Aorta (tissue), 5 donors: ENCODE measurements at regions not wholly inside any gene's neighbourhood (a gene's known extent, or its start where the extent isn't known, plus 50 kb on each side); places are given as distances from the start of the nearest gene placed in this dataset.

Experiments used
- ATAC-seq: fragments of 200-7000 bp; cut with Tn5 transposase; one replicate; pipeline ENCODE4 v1.9.1; 2022; ENCODE audit warnings: moderate library complexity; ENCODE audit not compliant: low FRiP score
- DNase-seq, 2 donors: peaks; one replicate each; pipeline ENCODE4 v3.0.0-alpha.2; 2020
- H3K27ac ChIP-seq, 2 donors: one replicate each; pipeline ENCODE4 v1.5.1; 2013; ENCODE audit warnings: low read length in 2 of 2, mild to moderate bottlenecking in 2 of 2, moderate library complexity in 2 of 2, control low read depth in 1 of 2, inconsistent platforms in 1 of 2, low read depth in 1 of 2
- H3K27me3 ChIP-seq, 2 donors: one replicate each; pipeline ENCODE4 v1.6.1; 2013; ENCODE audit warnings: control low read depth in 1 of 2, low read length in 1 of 2, mild to moderate bottlenecking in 1 of 2, moderate library complexity in 1 of 2; ENCODE audit not compliant: insufficient read depth in 2 of 2, control insufficient read depth in 1 of 2
- H3K36me3 ChIP-seq, 2 donors: one replicate each; pipeline ENCODE4 v1.6.1; 2013; ENCODE audit warnings: control low read depth in 1 of 2, low read length in 1 of 2, mild to moderate bottlenecking in 1 of 2; ENCODE audit not compliant: insufficient read depth in 2 of 2, control insufficient read depth in 1 of 2
- H3K4me1 ChIP-seq, 2 donors: one replicate each; pipeline ENCODE4 v1.6.1; 2013; ENCODE audit warnings: low read length in 2 of 2, control low read depth in 1 of 2, mild to moderate bottlenecking in 1 of 2, moderate library complexity in 1 of 2; ENCODE audit not compliant: insufficient read depth in 2 of 2, control insufficient read depth in 1 of 2
- H3K4me3 ChIP-seq, 2 donors: one replicate each; pipeline ENCODE4 v1.5.1; 2013; ENCODE audit warnings: low read length in 2 of 2, control low read depth in 1 of 2, mild to moderate bottlenecking in 1 of 2
- H3K9me3 ChIP-seq: one replicate; pipeline ENCODE4 v1.6.1; 2013; ENCODE audit warnings: mild to moderate bottlenecking, low read length; ENCODE audit not compliant: control insufficient read depth
- WGBS, 2 donors: extraction: QIAGEN DNeasy Blood & Tissue Kit; methylation state at CpG; one replicate each; pipeline ENCODE4 v1.1.7; 2013; 5-methylcytosine and 5-hydroxymethylcytosine counted together
- intact Hi-C, 2 donors: fragments of 100-400 bp; cut with DNase I; formaldehyde crosslinking; loops; one replicate each; pipeline versions ENCODE4 v1.14.2 to v1.15.0; 2022
- donor health status: healthy with polysubstance abuse.
- donor health status: Bipolar disorder and iron deficiency.
- donor health status: DM: no; HTN: no; CAD: no.
- donor health status: DM: no; HTN: no; CAD: no.
- donor health status: DM: yes; HTN: yes; CAD: no.

DNA sequence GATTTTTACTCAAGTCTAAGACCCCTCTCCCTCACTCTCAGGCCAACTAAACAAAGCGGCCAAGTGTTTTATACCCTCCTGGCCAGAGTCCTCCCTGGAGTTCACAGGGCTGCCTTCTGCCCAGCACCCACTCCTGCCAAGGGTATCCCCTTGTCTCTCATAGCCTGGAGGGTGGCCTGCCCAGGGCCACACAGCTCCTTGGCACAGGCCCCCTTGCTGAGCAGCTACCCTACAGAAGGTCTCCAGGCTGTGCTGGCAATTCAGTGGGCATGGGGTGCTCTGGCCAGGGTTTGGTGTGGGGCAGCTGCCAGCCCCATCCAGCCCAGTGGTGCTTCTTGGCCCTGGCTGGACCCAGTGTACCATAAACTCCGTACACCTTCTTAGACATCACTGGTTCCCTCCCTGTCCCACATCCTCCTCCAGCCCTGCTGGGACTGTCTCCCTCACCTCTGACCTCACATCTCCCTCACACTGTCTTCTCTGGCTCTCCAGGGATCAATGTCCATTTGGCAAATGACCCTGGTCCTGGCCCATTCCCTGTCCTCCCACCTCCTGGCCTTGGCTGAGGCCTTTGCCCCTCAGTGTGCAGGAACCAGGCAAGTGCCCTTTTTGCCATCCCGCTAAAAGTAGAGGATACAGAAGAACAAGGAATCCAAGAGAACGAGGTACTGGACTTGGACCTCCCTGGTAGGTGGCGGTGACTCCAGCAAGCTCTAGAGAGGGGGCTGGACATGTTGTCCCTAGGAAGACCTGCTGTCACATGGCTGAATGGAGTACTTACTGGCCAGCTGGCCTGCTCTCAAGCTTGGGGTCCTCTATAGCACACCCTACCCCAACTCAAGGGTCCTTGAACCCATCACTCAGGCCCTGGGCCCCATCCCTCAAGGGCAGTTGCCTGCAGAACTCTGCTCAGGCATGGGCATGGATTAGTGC lies 50.0 kb upstream of the TRPM1 start:
- Histone ChIP-seq H3K4me1 (no peaks in the 10 kb centered on the region), H3K4me3 (no peak overlapping the region), H3K27me3 (no peaks in the 10 kb centered on the region), H3K27ac (no peak overlapping the region), H3K9me3 (no peaks in the 10 kb centered on the region), H3K36me3 (no peaks in the 10 kb centered on the region)
- WGBS, 2 donors: 91 to 94% methylated on average over 5 of the region's 5 CpGs
- ATAC-seq (no peak), DNase-seq (no peak)
- intact Hi-C loops: no loop called here

DNA sequence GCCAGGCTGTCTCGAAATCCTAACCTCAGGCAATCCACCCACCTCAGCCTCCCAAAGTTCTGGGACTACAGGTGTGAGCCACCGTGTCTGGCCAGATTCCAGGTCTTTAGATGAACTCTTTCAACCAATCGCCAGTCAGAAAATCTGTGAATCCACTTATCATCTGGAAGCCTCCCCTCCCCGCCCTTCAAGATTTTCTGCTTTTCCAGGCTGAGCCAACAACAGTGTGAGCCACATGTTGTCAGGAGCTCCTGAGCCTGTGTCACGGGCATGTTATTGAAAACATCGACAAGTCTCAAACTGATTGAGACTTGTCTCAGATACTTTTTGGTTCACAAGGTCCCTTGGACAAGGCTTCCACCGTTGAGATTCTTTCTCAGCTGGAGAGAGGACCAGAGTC lies 52.0 kb upstream of the TRPM1 start:
- intact Hi-C loops: no loop called here
- no peaks in the 10 kb centered on the region for H3K27me3 ChIP-seq
- H3K36me3 ChIP-seq: no peaks in the 10 kb centered on the region
- no peak overlapping the region for H3K4me3 ChIP-seq
- H3K9me3 ChIP-seq: no peaks in the 10 kb centered on the region
- H3K4me1 ChIP-seq: no peaks in the 10 kb centered on the region
- H3K27ac ChIP-seq: no peak overlapping the region
- no peak for ATAC-seq
- WGBS, 2 donors: 85 to 86% methylated on average over 7 of the region's 7 CpGs
- no peak for DNase-seq

DNA sequence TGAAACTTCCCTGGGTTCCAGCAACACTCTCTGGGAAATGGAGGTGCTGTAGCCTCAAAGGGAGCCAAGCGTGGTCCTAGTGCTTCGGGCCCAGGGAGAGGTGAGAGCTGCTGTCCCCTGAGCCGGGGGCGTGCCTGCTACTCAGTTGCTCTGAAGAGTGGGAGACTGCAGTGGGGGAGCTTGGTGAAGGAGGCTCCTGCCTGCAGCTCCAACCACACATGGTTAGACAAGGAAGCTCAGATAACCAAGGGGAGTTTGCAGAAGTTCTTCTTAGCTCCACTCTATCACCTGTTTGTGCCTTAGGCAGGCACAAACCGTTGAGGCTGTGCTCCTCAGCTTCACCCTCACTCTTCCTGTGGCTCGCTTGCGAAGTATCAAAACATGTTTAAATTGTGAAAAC lies 53.6 kb upstream of the TRPM1 start:
- no peak for ATAC-seq
- H3K9me3 ChIP-seq: no peaks in the 10 kb centered on the region
- H3K36me3 ChIP-seq: no peaks in the 10 kb centered on the region
- H3K4me1 ChIP-seq: no peaks in the 10 kb centered on the region
- DNase-seq: no peak
- WGBS, 2 donors: 86 to 89% methylated on average over 7 of the region's 7 CpGs
- H3K4me3 ChIP-seq: no peak overlapping the region
- H3K27me3 ChIP-seq: no peaks in the 10 kb centered on the region
- H3K27ac ChIP-seq: no peak overlapping the region
- intact Hi-C loops: no loop called here

DNA sequence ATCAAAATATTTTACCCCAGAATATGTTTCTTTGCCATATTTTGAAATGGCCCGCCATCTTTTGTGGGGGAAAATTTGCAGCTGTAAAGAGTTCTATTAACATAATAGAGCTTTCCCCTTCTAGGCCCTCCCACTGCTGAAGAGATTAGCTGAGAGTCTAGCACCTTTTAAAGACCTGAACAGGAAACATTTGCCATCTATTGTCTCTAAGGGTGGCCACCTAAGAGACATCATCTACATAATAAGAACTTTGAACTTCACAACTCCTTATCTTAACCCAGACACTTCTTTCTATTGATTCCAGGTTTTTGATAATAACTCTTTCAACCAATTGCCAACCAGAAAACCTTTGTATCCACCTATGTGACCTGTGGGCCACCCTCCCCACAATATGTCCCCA lies 54.7 kb upstream of the TRPM1 start:
- intact Hi-C loops: no loop called here
- H3K9me3 ChIP-seq: no peaks in the 10 kb centered on the region
- no peak for ATAC-seq
- H3K4me3 ChIP-seq: no peak overlapping the region
- H3K27me3 ChIP-seq: no peaks in the 10 kb centered on the region
- no peak overlapping the region for H3K27ac ChIP-seq
- 95% methylated on average over 1 of the region's 1 CpG for WGBS, 2 donors
- DNase-seq: no peak
- no peaks in the 10 kb centered on the region for H3K36me3 ChIP-seq
- H3K4me1 ChIP-seq: no peaks in the 10 kb centered on the region

DNA sequence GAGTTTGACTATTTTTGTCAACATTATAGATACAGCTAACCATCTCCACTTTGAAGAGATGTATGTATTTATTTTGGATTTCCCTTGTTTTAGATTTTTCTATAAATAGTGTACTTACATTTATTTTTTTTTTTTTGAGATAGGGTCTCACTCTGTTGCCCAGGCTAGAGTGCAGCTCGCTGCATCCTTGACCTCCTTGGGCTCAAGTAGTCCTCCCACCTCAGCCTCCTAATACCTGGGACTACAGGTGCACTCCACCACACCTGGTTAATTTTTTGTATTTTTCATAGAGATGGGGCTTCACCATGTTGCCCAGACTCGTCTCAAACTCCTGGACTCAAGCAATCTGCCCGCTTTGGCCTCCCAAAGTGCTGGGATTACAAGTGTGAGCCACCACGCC lies 55.3 kb upstream of the TRPM1 start:
- Histone ChIP-seq H3K27me3 (no peaks in the 10 kb centered on the region), H3K4me1 (no peaks in the 10 kb centered on the region), H3K27ac (no peak overlapping the region), H3K36me3 (no peaks in the 10 kb centered on the region), H3K9me3 (no peaks in the 10 kb centered on the region), H3K4me3 (no peak overlapping the region)
- DNase-seq (no peak), ATAC-seq (no peak)
- WGBS, 2 donors: 91 to 94% methylated on average over 4 of the region's 4 CpGs
- intact Hi-C loops: no loop called here

DNA sequence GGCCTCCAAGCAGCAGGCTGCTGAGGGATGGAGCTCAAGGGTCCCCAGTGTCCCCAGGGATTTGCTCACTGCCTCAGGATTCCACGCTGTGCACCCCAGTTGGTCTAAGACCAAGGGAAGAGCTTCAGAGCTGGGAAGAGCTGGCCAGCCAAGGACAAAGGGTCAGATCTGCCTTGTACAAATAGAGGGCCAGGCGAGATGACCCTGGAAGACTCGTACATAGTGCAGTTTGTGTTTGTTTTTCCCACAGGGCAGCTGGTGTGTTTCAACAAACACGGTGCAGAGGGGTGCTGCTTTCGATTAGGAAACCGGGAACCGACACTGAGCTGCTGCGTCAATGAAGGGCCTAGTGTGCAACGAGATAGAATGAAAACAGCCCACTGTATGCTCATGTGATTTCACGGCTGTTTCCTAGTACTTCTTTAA lies 56.1 kb upstream of the TRPM1 start:
- DNase-seq (no peak), ATAC-seq (no peak)
- Histone ChIP-seq H3K4me1 (no peaks in the 10 kb centered on the region), H3K27ac (no peak overlapping the region), H3K9me3 (no peaks in the 10 kb centered on the region), H3K36me3 (no peaks in the 10 kb centered on the region), H3K4me3 (no peak overlapping the region), H3K27me3 (no peaks in the 10 kb centered on the region)
- intact Hi-C loops: no loop called here
- 77 to 81% methylated on average over 10 of the region's 10 CpGs for WGBS, 2 donors

DNA sequence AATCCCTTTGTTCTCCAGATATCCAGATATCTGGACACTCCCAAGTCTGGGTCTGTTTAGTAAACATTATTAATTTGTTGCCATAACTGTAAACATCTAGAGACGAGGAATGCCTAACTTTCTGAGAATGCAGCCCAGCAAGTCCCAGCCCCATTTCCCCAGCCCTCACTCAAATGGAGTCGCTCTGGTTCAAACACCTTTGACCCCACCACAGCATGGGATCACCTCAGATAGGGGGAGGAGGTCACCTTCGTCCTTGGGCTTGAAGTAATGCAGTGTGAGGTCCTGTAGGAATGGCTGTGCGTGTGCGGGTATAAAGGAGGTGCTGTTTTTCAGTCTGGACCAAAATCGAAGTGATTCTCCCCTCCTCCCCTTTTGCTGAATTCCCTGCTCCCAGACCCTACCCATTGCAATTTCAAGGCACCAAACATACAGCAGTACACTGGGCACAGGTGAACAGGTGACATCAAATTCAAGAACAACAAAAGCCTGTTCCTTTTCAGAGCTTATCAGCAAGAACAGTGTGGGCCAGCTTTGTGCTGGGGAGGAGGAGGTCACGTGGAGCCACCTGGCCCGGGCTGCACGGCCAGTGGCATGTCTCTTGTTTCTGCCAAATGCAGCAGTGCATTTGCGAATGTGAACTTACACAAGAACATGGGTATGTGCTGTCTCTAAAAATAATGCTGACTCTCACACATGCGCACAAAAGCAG lies 57.5 kb upstream of the TRPM1 start:
- Histone ChIP-seq H3K36me3 (no peaks in the 10 kb centered on the region), H3K4me3 (no peak overlapping the region), H3K27me3 (no peaks in the 10 kb centered on the region), H3K4me1 (no peaks in the 10 kb centered on the region), H3K9me3 (no peaks in the 10 kb centered on the region), H3K27ac (no peak overlapping the region)
- ATAC-seq (no peak), DNase-seq (no peak)
- 35 to 36% methylated on average over 11 of the region's 11 CpGs for WGBS, 2 donors
- intact Hi-C loops: no loop called here

DNA sequence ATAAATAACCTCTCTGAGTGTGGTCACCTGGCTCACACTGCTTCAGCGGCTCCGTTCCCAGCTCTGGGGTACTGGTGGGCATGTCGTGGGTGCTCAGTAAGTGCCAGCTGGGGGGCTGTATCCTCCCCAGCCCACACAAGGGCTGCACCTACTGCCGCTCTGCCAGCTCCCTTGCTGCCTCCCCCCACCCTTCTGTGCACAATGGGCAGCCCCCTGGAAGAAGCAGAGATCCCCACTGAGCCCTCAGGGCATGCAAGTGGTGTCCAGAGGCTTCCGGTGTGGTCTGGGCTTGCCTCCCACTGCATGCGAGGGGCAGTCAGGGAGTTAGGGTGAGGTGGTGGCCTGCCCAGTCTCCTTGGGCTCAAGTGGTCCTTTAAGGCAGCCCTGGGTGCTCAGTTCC lies 58.3 kb upstream of the TRPM1 start:
- no peaks in the 10 kb centered on the region for H3K4me1 ChIP-seq
- H3K36me3 ChIP-seq: no peaks in the 10 kb centered on the region
- no peak for ATAC-seq
- DNase-seq: no peak
- no peak overlapping the region for H3K4me3 ChIP-seq
- H3K27me3 ChIP-seq: no peaks in the 10 kb centered on the region
- no peaks in the 10 kb centered on the region for H3K9me3 ChIP-seq
- H3K27ac ChIP-seq: no peak overlapping the region
- intact Hi-C loops: no loop called here
- WGBS, 2 donors: 83 to 85% methylated on average over 6 of the region's 6 CpGs

DNA sequence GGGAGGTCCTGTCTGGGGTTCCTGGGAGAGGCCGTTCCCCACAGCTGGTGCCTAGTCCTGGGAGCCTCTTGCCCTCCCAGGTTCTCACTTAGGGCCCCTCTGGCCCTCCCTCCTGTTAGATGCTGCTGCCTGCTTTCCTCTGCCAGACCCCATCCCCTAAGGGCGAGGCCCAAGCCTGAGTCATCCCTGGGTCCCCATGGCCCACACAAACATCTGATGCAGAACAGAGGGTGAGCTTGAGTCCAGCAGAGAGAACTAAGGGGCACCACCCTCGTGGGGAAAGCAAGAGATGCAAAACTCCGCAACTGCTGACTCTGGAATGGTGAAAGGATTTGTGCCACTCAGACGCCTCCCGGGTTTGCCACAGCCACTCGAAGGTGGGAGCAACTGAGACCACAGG lies 58.8 kb upstream of the TRPM1 start:
- H3K27ac ChIP-seq: no peak overlapping the region
- intact Hi-C loops: no loop called here
- H3K4me1 ChIP-seq: no peaks in the 10 kb centered on the region
- no peaks in the 10 kb centered on the region for H3K36me3 ChIP-seq
- DNase-seq (no peak), ATAC-seq (no peak)
- 86 to 91% methylated on average over 7 of the region's 7 CpGs for WGBS, 2 donors
- H3K9me3 ChIP-seq: no peaks in the 10 kb centered on the region
- no peaks in the 10 kb centered on the region for H3K27me3 ChIP-seq
- no peak overlapping the region for H3K4me3 ChIP-seq
